Osteoblast (primary cell): ENCODE measurements at regions not wholly inside any gene's neighbourhood (a gene's known extent, or its start where the extent isn't known, plus 50 kb on each side); places are given as distances from the start of the nearest gene placed in this dataset.

Experiments
- DNase-seq: peaks from one replicate; pipeline ENCODE4 v3.0.0; 2011; ENCODE audit warnings: low spot score, mixed read lengths; ENCODE audit not compliant: insufficient read length; ENCODE audit errors: missing footprints
- H2AFZ ChIP-seq: 2 replicates; pipeline ENCODE4 v1.6.0; 2011; ENCODE audit warnings: mild to moderate bottlenecking, low read length
- H3K27ac ChIP-seq: 2 replicates; pipeline ENCODE4 v1.5.1; 2011; ENCODE audit warnings: mild to moderate bottlenecking, low read depth, low read length, moderate library complexity
- H3K27me3 ChIP-seq: 2 replicates; pipeline ENCODE4 v1.6.0; 2012; ENCODE audit warnings: mild to moderate bottlenecking, control low read depth, inconsistent platforms, low read length, moderate library complexity; ENCODE audit not compliant: insufficient read depth
- H3K36me3 ChIP-seq: 2 replicates; pipeline ENCODE4 v1.5.1; 2011; ENCODE audit warnings: mild to moderate bottlenecking, low read length, control low read depth, moderate library complexity; ENCODE audit not compliant: insufficient read depth
- H3K4me1 ChIP-seq: 2 replicates; pipeline ENCODE4 v1.5.1; 2011; ENCODE audit warnings: mild to moderate bottlenecking, low read length, control low read depth, moderate library complexity; ENCODE audit not compliant: insufficient read depth
- H3K4me2 ChIP-seq: 2 replicates; pipeline ENCODE4 v1.6.0; 2011; ENCODE audit warnings: mild to moderate bottlenecking, low read length; ENCODE audit not compliant: insufficient read depth
- H3K4me3 ChIP-seq: fragments of 200-600 bp; sonication (generic); 3 replicates; pipeline ENCODE4 v1.5.1; 2012; ENCODE audit warnings: mild to moderate bottlenecking, low read length, inconsistent platforms; ENCODE audit not compliant: insufficient read depth
- H3K79me2 ChIP-seq: 2 replicates; pipeline ENCODE4 v1.6.0; 2012; ENCODE audit warnings: mild to moderate bottlenecking, low read length, control low read depth, inconsistent platforms; ENCODE audit not compliant: insufficient read depth
- H3K9me3 ChIP-seq: 2 replicates; pipeline ENCODE4 v1.5.1; 2011; ENCODE audit warnings: low read depth, low read length, control low read depth
- H4K20me1 ChIP-seq: 2 replicates; pipeline ENCODE4 v1.6.0; 2012; ENCODE audit warnings: mild to moderate bottlenecking, low read length, control low read depth; ENCODE audit not compliant: insufficient read depth
- TF ChIP-seq, protein P1 (sequence below): IDR thresholded peaks from 2 replicates; pipeline ENCODE4 v1.5.1; 2011; ENCODE audit warnings: mild to moderate bottlenecking, low read depth, low read length, moderate library complexity; ENCODE audit errors: extremely low read depth

DNA sequence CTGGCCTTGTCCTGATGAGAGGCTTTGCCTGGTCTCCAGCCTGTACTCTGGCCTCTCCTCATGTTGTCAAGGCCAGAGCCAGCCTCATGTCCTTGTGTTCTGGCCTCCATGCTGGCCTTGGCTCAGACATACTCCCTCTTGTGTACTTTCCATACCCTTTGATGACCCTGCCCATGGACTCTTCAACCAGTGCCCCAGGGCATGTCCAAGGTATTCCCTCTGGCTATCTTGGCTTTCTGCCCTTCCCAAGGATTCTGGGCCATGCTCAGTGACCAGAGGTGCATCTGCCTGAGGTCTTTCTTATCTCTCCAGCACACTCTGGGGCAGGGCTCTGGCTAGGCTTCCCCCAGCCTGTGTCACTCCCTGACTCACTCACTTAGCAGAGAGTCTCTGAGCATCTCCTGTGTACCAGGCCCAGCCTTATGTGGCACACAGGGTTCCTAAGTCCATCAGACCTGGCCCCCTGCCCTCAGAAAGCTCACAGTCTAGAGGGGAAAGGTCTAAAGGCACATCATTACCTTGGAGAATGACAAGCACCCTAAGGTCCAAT, 141.4 kb upstream of the GRIK3 start:
- TF ChIP-seq, protein P1, sequence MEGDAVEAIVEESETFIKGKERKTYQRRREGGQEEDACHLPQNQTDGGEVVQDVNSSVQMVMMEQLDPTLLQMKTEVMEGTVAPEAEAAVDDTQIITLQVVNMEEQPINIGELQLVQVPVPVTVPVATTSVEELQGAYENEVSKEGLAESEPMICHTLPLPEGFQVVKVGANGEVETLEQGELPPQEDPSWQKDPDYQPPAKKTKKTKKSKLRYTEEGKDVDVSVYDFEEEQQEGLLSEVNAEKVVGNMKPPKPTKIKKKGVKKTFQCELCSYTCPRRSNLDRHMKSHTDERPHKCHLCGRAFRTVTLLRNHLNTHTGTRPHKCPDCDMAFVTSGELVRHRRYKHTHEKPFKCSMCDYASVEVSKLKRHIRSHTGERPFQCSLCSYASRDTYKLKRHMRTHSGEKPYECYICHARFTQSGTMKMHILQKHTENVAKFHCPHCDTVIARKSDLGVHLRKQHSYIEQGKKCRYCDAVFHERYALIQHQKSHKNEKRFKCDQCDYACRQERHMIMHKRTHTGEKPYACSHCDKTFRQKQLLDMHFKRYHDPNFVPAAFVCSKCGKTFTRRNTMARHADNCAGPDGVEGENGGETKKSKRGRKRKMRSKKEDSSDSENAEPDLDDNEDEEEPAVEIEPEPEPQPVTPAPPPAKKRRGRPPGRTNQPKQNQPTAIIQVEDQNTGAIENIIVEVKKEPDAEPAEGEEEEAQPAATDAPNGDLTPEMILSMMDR: no peak
- Histone ChIP-seq H4K20me1 (no peaks in the 10 kb centered on the region), H3K27ac (no peak overlapping the region), H3K27me3 (no peaks in the 10 kb centered on the region), H2AFZ (no peak overlapping the region), H3K9me3 (no peaks in the 10 kb centered on the region), H3K79me2 (no peaks in the 10 kb centered on the region), H3K36me3 (no peaks in the 10 kb centered on the region), H3K4me1 (no peaks in the 10 kb centered on the region), H3K4me2 (no peak overlapping the region), H3K4me3 (no peak overlapping the region)
- no peak for DNase-seq

DNA sequence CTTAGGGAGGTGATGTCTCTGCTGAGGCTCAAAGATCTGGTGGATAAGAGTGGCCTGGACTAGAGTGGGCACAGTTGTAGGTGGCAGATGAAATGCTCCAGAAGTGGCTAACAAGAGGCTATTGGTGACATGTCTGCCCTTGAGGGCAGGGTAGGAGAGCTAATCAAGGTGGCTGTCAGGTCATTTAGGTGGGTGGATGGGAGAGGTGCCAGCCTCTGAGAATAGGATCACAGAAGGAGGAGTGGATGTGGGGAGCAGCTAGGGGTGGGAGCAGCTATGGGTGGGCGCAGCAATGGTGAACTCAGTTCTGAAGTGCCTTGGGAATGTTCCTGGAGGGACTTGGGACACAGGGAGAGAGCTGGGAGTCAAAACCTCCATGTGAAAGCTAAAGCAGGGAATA, 142.0 kb upstream of the GRIK3 start:
- Histone ChIP-seq H3K27ac (no peak overlapping the region), H3K4me2 (no peak overlapping the region), H3K4me1 (no peaks in the 10 kb centered on the region), H3K79me2 (no peaks in the 10 kb centered on the region), H3K4me3 (no peak overlapping the region), H3K27me3 (no peaks in the 10 kb centered on the region), H3K9me3 (no peaks in the 10 kb centered on the region), H2AFZ (no peak overlapping the region), H3K36me3 (no peaks in the 10 kb centered on the region), H4K20me1 (no peaks in the 10 kb centered on the region)
- TF ChIP-seq, protein P1: no peak
- no peak for DNase-seq

DNA sequence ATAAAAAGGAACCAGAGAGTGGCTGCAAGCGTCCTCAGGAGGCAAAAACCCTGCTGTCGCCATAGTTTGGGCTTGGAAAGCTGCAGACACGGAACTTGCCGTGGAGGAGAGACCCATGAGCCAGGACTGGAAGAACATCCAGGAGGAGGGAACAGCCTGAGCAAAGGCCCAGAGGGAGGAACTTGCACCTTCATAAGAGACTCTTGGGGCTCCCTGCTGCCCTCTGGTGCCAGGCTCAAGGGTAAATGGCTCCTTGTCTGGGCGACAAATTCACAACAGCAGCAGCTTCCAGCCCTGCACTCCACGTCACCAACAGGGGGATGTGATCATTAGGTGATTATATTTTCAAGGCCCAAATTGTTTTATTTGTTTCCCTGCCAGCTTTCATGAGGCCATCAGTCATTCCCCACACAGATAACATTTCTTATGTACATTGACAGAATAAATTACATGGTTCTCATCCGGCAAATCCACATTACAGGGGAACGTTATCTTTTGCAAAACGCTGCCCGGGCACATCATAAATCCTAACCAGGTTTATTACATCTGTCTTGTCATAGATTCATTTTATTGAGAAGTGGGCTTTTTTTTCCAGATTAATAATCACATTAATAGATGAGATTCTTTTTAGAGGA, 143.0 kb upstream of the GRIK3 start:
- DNase-seq: no peak
- Histone ChIP-seq H2AFZ (no peak overlapping the region), H4K20me1 (no peaks in the 10 kb centered on the region), H3K79me2 (no peaks in the 10 kb centered on the region), H3K9me3 (no peaks in the 10 kb centered on the region), H3K4me2 (no peak overlapping the region), H3K27ac (no peak overlapping the region), H3K27me3 (no peaks in the 10 kb centered on the region), H3K4me3 (no peak overlapping the region), H3K4me1 (no peaks in the 10 kb centered on the region), H3K36me3 (no peaks in the 10 kb centered on the region)
- TF ChIP-seq, protein P1: peak; percentile 39

DNA sequence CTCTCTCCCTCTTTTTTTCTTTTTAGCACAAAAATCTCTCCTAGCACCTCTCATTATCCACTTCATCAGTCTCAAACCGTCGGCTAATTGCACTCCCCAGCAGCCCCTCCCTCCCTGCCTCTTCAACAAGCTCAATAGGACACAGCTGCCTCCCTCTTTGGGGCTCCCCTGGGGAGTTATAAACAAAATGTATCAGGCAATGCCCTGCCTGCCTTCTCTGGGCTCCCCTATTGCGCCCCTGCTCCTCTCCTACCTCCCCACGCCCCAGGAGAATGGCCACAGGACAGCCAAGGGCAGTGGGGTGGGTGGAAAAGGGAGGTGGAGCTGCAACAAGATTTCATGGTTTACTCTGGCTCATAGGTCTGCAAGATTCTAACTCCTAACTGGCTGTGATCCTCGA, 147.1 kb upstream of the GRIK3 start:
- Histone ChIP-seq H3K79me2 (no peaks in the 10 kb centered on the region), H3K4me3 (no peak overlapping the region)

More for the DNA sequence above, 147.1 kb upstream of the GRIK3 start:
- Histone ChIP-seq H2AFZ (no peak overlapping the region), H3K27ac (no peak overlapping the region), H3K4me1 (no peaks in the 10 kb centered on the region), H3K36me3 (no peaks in the 10 kb centered on the region), H4K20me1 (no peaks in the 10 kb centered on the region), H3K9me3 (no peaks in the 10 kb centered on the region), H3K4me2 (no peak overlapping the region), H3K27me3 (no peaks in the 10 kb centered on the region)
- no peak for DNase-seq
- TF ChIP-seq, protein P1: no peak
